Effector CD4-positive, alpha-beta T cell (primary cell): ENCODE measurements at regions not wholly inside any gene's neighbourhood (a gene's known extent, or its start where the extent isn't known, plus 50 kb on each side); places are given as distances from the start of the nearest gene placed in this dataset.

ENCODE experiments used
- DNase-seq: peaks from one replicate; pipeline ENCODE4 v3.0.0-alpha.2; 2020

DNA sequence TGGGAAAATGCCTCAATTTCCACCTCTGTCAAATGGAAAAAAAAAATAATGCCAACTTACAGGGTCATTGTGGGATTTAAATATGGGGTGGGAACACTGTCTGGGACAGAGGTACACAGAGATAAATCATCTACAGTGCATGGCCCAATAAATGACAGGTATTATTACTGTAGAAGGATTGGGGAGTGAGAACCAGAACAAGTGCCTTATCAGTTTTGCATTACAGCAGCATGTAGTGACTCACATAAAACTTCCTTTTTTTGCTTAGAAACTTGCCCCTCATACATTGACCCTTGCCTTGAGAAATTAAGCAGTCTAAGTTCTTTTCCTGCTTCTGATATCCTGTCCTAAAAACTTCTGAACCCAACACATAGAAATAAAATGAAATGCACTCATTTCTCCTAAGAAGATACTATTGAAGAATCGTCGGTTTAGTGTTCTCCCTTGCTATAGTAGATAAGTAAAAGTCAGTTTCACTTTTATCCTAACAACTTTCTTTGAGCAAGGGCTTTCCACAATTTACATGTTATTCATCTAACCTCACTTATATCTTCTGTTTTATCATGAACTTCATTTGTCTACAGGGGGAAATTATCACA is 121.0 kb upstream of the HAAO start:
- no peak for DNase-seq

GRCh38 chr2:42910645-42911405 is 118.4 kb upstream of the HAAO start:
- no peak for DNase-seq

DNA sequence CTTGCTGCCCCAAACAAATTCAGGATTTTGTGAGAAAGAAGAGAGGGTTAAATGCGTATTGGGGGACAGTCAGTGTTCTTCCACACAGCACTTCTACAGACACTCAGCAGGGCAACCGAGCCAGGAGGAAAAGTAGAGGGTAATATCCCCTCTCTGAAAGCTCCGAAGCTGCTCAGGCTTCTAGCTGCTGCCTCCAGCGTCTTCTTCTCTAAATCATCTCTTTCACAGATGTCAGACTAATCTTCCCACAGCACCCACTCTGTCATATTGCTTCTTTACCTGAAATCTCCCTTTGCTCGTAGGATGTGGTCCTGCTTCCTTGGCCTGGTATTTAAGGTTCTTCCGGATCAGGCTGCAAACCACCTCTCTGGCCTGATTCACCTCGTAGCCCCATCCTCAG is 117.6 kb upstream of the HAAO start:
- DNase-seq: no peak

- no peak for DNase-seq
These were observed 116.3 kb upstream of the HAAO start for GRCh38 chr2:42908518-42909200.

- no peak for DNase-seq
These were observed 115.5 kb upstream of the HAAO start for GRCh38 chr2:42907835-42908234.

DNA sequence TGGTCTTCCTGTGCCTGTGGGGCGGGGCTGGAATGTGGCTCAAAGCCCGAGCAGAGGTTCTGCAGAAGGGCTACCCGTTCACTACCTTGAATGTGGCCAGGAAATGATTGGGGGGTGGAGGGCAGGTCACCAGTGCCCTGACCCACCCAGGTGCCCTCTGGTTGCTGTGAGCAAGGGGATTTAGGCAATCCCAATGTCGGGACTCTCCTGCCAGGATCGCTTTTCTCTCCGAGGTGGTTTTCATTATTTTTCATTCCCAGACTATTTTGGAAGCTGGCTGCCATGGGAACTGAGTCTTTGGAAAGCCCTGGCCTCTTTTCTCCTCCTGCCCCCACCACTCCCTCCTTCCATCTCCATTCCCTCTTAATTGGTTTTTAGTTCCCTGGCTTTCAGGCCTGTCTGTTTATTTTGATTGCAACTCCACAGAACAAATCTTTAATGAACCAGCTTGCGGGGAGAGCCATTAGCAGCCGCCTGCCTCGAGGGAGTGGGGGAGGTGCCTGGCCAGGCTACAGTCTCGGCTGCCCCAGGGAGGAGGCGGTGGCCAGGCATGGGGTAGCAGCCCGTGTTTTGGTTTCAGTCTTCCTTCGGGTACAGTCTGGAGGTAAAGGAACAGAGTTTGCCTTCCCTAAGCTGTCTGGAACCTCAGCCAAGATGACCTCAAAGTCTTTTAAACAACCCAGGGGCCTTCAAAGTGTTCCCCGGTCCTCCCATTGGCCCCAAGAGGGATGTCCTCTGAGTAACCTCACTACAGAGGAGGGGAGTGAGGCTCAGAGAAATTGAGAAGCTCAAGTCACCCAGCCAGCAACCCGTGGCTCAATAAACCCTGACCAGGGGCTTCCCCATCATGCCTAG is 114.4 kb upstream of the HAAO start:
- no peak for DNase-seq

DNA sequence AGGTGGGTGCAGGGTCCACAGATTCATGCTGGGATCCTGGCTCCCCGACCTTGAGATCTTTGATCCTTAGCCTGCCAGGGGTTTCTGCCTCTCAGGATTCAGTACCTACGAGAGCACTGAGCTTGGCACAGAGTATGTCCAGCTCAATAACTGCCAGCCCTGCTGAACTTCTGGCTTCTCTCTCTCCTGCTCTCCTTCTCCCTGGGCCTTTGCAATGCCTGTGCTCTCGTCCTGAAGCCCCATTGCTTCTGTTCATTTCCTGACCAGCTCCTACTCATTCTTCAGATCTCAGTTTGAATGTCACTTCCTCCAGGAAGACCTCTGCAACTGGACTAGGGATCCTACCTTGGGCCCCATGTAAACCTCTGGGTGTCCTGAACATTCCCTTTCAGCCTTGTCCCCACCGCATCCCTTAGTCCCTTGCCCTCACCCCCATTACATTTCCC is 113.8 kb upstream of the HAAO start:
- no peak for DNase-seq

GRCh38 chr2:42905341-42906110 is 113.1 kb upstream of the HAAO start:
- DNase-seq: no peak

GRCh38 chr2:42904576-42904876 is 112.1 kb upstream of the HAAO start:
- DNase-seq: no peak

- DNase-seq: no peak
These were observed 111.6 kb upstream of the HAAO start for GRCh38 chr2:42903821-42904575.

DNA sequence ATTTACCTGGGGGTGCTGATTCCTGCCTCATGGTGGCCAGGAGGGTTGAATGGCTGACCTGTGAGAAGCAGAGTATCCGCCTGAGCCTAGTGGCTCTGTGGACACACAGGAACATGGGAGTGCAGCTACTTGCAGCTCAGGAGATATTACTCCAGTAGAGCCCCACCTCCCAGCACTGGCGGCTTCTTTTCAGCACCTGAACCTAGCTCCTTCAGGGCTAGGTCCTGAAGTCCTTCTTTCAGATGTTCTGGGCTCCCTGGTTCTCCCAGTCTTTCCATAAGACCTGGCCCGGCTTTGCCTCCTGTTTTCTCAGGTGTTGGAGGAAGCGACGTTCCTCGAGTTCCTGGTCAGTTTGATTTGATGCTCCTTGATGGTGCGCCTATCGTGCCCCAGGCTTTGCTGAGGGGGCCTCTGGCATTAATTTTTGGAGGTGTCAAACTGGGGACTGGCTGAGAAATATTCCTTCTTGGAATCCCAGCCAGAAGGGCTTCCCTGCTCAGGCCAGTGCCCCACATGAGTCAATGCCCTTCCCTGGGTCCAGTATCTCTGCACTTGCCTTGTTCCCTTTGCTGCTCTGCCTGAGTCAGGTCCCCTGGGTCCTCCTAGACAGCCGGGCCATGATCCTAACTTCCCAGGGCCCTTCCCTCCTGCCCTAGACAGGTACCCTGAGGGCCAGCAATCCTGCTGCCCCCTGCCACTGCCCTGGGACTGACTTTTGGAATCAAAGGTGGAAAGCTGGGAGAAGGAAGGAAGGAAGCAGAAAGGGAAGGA is 110.7 kb upstream of the HAAO start:
- no peak for DNase-seq

DNA sequence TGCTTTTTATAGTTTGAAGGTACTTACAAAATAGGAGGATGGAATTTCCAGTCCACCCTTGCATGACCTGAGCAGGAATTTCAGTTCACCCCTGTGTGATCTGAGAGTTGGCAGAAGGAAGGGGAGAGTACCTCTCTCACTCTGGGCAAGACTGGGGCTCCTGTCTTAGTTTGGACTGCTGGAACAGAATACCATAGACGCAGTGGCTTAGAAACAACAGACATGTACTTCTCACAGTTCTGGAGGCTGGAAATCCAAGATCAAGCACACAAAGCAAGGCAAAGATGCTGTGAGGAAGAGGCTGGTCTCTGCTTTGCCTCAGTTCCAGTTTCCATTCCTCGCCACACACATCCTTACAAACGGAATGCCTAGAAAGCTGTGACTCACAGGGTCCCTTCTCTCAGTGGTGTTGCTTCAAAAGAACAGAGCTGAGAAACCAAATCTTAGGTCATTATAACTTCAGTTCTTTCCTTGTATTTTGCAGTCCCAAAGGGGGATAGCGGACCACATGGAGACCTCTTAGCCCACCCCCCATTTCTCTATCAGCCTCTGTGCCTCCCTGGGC is 108.8 kb upstream of the HAAO start:
- DNase-seq: no peak

DNA sequence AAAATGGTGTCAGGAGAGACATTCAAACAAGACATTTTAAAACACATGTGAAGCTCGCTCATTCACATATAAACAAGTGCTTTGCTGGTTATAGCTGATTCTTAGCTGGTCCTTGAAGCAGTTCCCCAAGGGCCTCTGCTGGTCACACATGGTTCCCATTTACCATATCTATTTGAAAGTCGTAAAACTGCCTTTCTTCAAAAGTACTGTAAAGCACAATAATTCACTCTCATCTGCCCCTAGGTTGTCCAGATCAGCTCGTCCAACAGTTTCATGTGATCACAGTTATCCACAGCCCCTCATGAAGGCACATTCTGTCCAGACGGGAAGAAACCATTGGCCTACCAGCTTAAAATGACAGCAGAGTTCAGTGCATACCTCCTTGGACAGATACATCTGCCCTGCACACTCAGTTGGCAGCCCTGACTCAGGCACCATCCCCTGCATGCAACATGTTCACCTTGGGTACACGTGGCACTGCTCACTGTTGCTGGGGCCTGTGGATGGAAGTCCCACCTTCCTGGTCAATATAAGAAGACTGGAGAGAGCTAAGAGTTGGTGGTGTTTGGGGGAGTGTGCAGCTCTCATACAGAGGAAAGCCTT is 108.0 kb upstream of the HAAO start:
- no peak for DNase-seq

DNA sequence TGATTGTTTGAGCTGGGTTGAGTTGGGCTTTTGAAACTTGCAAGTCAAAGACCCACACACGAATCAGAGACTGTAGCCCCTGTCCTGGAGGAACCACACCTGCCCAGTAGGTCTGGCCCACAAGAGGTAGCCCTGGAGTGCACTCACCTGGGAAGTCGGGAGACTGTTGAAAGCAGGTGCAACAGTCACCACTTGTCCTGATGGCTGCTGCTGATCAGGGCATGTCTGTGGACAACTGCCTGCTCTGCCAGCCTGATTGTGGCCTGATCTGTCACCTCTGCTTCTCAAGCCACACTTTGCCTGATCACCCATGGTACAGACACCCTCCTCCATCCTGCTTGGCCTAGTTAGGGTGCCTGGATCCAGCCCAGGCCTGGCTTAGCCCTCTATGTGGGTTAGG is 105.0 kb upstream of the HAAO start:
- no peak for DNase-seq

GRCh38 chr2:42895791-42896135 is 103.4 kb upstream of the HAAO start:
- DNase-seq: no peak

- no peak for DNase-seq
These were observed 102.9 kb upstream of the HAAO start for GRCh38 chr2:42895134-42895790.

DNA sequence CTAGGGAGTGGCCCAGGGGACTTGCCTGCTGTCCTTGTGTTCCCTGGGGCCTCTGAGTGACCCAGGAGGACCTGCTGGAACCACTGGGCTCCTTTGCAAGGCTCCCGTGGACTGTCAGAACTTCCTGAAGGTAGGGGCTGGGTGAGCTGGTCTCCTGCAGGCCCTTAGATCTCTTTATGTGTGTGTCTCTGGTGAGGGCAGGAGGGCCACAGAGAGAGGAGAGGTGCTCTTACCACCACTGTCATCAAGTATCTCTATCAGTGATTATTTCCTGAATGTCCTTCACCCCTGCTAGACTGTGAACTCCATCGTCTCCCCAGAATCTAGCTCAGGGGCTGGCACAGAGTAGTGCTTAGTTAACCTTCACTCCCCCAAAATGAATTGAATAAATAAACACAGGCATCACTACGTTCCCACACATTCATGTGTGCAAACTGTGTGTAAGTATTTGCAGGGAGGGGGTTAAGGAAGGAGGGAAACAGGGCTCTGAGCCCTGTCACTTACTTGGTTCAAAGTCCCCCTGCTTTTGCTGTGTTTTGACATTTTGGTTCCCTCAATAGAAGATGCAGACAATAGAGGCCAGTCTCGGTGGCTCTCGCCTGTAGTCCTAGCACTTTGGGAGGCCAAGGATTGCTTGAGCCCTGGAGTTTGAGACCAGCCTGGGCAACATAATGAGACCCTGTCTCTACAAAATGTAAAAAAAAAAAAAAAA is 100.8 kb upstream of the HAAO start:
- no peak for DNase-seq

DNA sequence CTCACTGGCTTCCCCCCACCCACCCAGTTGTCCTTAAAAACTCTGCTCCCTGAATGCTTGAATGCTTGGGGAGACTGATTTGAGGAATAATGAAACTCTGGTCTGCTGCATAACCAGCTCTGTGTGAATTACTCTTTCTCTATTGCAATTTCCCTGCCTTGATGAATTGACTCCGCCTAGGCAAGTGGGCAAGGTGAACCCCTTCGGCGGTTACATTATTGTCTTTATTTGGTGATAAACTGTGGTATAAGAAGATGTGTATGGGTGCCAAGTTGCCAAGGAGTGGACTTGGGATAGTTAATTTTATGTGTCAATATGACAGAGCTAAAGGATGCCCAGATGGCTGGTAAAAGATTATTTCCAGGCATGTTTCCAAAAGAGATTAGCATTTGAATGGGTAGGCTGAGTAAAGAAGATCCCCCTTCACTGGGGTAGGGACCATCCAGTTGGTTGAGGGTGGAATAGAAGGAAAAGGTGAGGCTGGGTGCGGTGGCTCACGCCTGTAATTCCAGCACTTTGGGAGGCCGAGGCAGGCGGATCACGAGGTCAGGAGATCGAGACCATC is 98.5 kb upstream of the HAAO start:
- no peak for DNase-seq
